K562 (cell line): ENCODE measurements at regions not wholly inside any gene's neighbourhood (a gene's known extent, or its start where the extent isn't known, plus 50 kb on each side); places are given as distances from the start of the nearest gene placed in this dataset.

Experiments used
- ATAC-seq: fragments of 200-7000 bp; cut with Tn5 transposase; 3 replicates; pipeline ENCODE4 v1.9.1; 2020; ENCODE audit warnings: moderate library complexity
- BruUV-seq: library from RNA; stranded (reverse); fragments of 400-500 nt; replicated peaks from 2 replicates; lab custom pipeline; 2021; lab: Mats Ljungman, UMichigan
- CTCF ChIA-PET: fragments of 300-600 bp; formaldehyde crosslinking; extraction: SDS; loops from one replicate; lab custom pipeline; 2021; ENCODE audit warnings: low intra/inter-chr PET ratio; lab: Yijun Ruan, JAX
- POLR2A ChIA-PET: fragments of 300-600, 350-650 bp; sonication (Branson Sonifier 250); formaldehyde crosslinking; extraction: SDS; loops from one replicate; lab custom pipeline; 2021; ENCODE audit warnings: antibody characterized with exemption, inconsistent platforms; lab: Yijun Ruan, JAX
- DNase-seq, 4 experiments: peaks; one replicate each; pipeline versions ENCODE4 v3.0.0 to v3.0.0-alpha.2; 2011 to 2018; ENCODE audit warnings: low spot score in 3 of 4, mixed read lengths in 3 of 4; ENCODE audit errors: extremely low read depth in 1 of 4
- FAIRE-seq: peaks from 2 replicates; lab custom pipeline; 2011; peaks lifted over from hg19 to GRCh38; lab: Jason Lieb, UNC
- H2AFZ ChIP-seq: 2 replicates; pipeline ENCODE4 v1.6.0; 2011; ENCODE audit warnings: low read depth, low read length, control low read depth, inconsistent platforms
- H3K27ac ChIP-seq: fragments of 200-600 bp; 3 replicates; pipeline ENCODE4 v1.8.0; 2011; ENCODE audit warnings: low read depth, mild to moderate bottlenecking, control low read depth, inconsistent platforms, low read length, moderate library complexity, mixed read lengths; ENCODE audit errors: extremely low read depth
- H3K27me3 ChIP-seq, 2 experiments: fragments of 300-600 bp in 1 of 2; 2 replicates in 1 of 2; 3 replicates in 1 of 2; pipeline versions ENCODE4 v1.6.0 to v1.8.0; 2011; ENCODE audit warnings: inconsistent platforms in 2 of 2, low read length in 2 of 2, mild to moderate bottlenecking in 1 of 2, mixed read lengths in 1 of 2, moderate library complexity in 1 of 2; ENCODE audit not compliant: control insufficient read depth in 2 of 2, insufficient read depth in 2 of 2
- H3K36me3 ChIP-seq: fragments of 300-600 bp; 3 replicates; pipeline ENCODE4 v1.8.0; 2011; ENCODE audit warnings: mild to moderate bottlenecking, low read length, inconsistent platforms; ENCODE audit not compliant: control insufficient read depth, insufficient read depth
- H3K4me1 ChIP-seq, 2 experiments: fragments of 200-600 bp in 1 of 2; replicated peaks in 1 of 2; 2 replicates in 1 of 2; 3 replicates in 1 of 2; pipeline versions ENCODE4 v1.5.1 to v1.8.0; 2011; ENCODE audit warnings: inconsistent platforms in 2 of 2, low read length in 2 of 2, mild to moderate bottlenecking in 1 of 2, mixed read lengths in 1 of 2, moderate library complexity in 1 of 2; ENCODE audit not compliant: control insufficient read depth in 2 of 2, insufficient read depth in 2 of 2
- H3K4me2 ChIP-seq: 2 replicates; pipeline ENCODE4 v1.6.1; 2011; ENCODE audit warnings: low read length, control low read depth, inconsistent platforms, mixed read lengths; ENCODE audit not compliant: insufficient read depth
- H3K4me3 ChIP-seq: fragments of 200-600 bp; sonication (generic), shearing (Covaris generic); 2 replicates; pipeline ENCODE4 v1.5.1; 2016; ENCODE audit warnings: control low read depth, inconsistent platforms
- H3K79me2 ChIP-seq: fragments of 200-600 bp; 3 replicates; pipeline ENCODE4 v1.8.0; 2011; ENCODE audit warnings: low read length, inconsistent platforms; ENCODE audit not compliant: control insufficient read depth, insufficient read depth
- H3K9ac ChIP-seq, 2 experiments: 2 replicates each; pipeline versions ENCODE4 v1.6.0 to v1.6.1; 2011; ENCODE audit warnings: low read depth in 2 of 2, low read length in 2 of 2, control low read depth in 1 of 2, inconsistent platforms in 1 of 2, mild to moderate bottlenecking in 1 of 2, mixed read lengths in 1 of 2; ENCODE audit not compliant: insufficient read depth in 1 of 2
- H3K9me1 ChIP-seq: one replicate; pipeline ENCODE4 v1.6.0; 2011; ENCODE audit warnings: inconsistent platforms, mild to moderate bottlenecking, low read length, moderate library complexity; ENCODE audit not compliant: control insufficient read depth, insufficient read depth
- H3K9me3 ChIP-seq: replicated peaks from 2 replicates; pipeline ENCODE4 v1.5.1; 2011; ENCODE audit warnings: low read depth, low read length, inconsistent platforms; ENCODE audit not compliant: control insufficient read depth, insufficient read depth
- H4K20me1 ChIP-seq: replicated peaks from 2 replicates; pipeline ENCODE4 v1.6.1; 2011; ENCODE audit warnings: low read length, inconsistent platforms, mixed read lengths; ENCODE audit not compliant: control insufficient read depth, insufficient read depth
- ATF7 ChIP-seq: fragments of 450-650 bp; IDR thresholded peaks from 2 replicates; pipeline ENCODE4 v1.7.1; 2014; ENCODE audit warnings: mild to moderate bottlenecking, moderate library complexity
- CBFA2T2 ChIP-seq: fragments of 450-650 bp; conservative IDR thresholded peaks from 2 replicates; pipeline ENCODE4 v1.6.1; 2017; ENCODE audit warnings: mild to moderate bottlenecking
- ELF2 ChIP-seq: fragments of 250-450 bp; sonication (Bioruptor Pico); IDR thresholded peaks from 2 replicates; pipeline ENCODE4 v1.5.0; 2021; ENCODE audit warnings: mild to moderate bottlenecking
- HNRNPL ChIP-seq: fragments of 200-400 bp; formaldehyde crosslinking; IDR thresholded peaks from 2 replicates; pipeline ENCODE4 v1.6.1; 2017; ENCODE audit warnings: low read depth, mild to moderate bottlenecking, low read length
- NFATC3 ChIP-seq: fragments of 450-650 bp; IDR thresholded peaks from 2 replicates; pipeline ENCODE4 v1.6.1; 2017; ENCODE audit warnings: mild to moderate bottlenecking
- ZNF75A ChIP-seq: fragments of 450-650 bp; formaldehyde crosslinking; IDR thresholded peaks from 2 replicates; pipeline ENCODE4 v1.4.0; 2020; ENCODE audit warnings: mild to moderate bottlenecking
- WGBS: fragments of 100-300 bp; shearing (Covaris generic); methylation state at CpG from one replicate; pipeline ENCODE4 v1.1.6; 2016; ENCODE audit warnings: low coverage, mixed read lengths; ENCODE audit not compliant: insufficient coverage; ENCODE audit errors: missing lambda C conversion rate; 5-methylcytosine and 5-hydroxymethylcytosine counted together
- in situ Hi-C: fragments of 300-500 bp; cut with MboI; formaldehyde crosslinking; loops from 4 replicates; pipeline ENCODE4 v1.15.0; 2018; ENCODE audit warnings: inconsistent platforms, mixed read lengths
- intact Hi-C: fragments of 100-400 bp; cut with micrococcal nuclease; formaldehyde crosslinking; loops from 2 replicates; pipeline ENCODE4 v1.14.2; 2022
- TF ChIP-seq, protein P1 (sequence below), 3 experiments: fragments of 200-800 bp in 1 of 3; fragments of 250-450 bp in 1 of 3; fragments of 450-650 bp in 1 of 3; sonication (Bioruptor Pico) in 1 of 3; sonication (Bioruptor generic) in 1 of 3; formaldehyde crosslinking in 1 of 3; IDR thresholded peaks; 2 replicates each; pipeline versions ENCODE4 v1.6.1 to v1.8.0; 2016 to 2022; ENCODE audit warnings: mild to moderate bottlenecking in 2 of 3, missing genetic modification characterization in 2 of 3, missing compliant biosample characterization in 1 of 3, moderate library complexity in 1 of 3

DNA sequence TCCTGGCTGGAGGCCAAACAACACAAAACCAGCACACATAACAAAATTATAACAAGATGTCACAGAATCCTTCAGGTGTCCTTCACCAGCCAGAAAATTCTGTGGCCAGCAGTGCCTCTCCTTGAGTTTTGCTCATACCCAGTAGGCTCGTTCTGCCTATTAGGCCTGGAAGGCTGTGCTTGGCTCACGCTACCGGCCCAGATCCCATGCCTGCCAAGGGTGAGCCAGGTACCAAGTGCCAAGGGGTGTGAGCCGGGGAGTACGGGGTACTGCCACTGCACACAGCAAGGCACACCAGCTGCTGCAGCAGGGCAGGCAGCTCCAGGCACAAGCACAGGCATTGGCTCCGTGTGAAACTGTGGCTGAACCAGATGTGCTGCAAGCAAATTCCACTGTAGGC, 1562.0 kb downstream of the REEP3 start:
- FAIRE-seq (no peak), DNase-seq (no peak), ATAC-seq (no peak)
- CTCF ChIA-PET, result no interaction called here
- POLR2A ChIA-PET, result no interaction called here
- H3K9ac ChIP-seq, result no peak overlapping the region
- no peak overlapping the region for H2AFZ ChIP-seq
- no peak overlapping the region for H3K4me3 ChIP-seq
- H3K27ac ChIP-seq, result no peak overlapping the region
- WGBS, result 1% methylated on average over 6 of the region's 6 CpGs
- in situ Hi-C loops (no loop called here), intact Hi-C loops (no loop called here)
- no peaks in the 10 kb centered on the region for H3K79me2 ChIP-seq
- BruUV-seq, result no TSS peak
- no peak overlapping the region for H3K4me2 ChIP-seq
- peaks cover 4% of the 10 kb centered on the region; the same call in 1 of the 2 replicates for H3K9me3 ChIP-seq
- no peaks in the 10 kb centered on the region for H4K20me1 ChIP-seq
- H3K9me1 ChIP-seq, result no peaks in the 10 kb centered on the region
- H3K4me1 ChIP-seq, result no peaks in the 10 kb centered on the region
- no peaks in the 10 kb centered on the region for H3K27me3 ChIP-seq
- no peak for TF ChIP-seq NFATC3
- TF ChIP-seq, protein P1, sequence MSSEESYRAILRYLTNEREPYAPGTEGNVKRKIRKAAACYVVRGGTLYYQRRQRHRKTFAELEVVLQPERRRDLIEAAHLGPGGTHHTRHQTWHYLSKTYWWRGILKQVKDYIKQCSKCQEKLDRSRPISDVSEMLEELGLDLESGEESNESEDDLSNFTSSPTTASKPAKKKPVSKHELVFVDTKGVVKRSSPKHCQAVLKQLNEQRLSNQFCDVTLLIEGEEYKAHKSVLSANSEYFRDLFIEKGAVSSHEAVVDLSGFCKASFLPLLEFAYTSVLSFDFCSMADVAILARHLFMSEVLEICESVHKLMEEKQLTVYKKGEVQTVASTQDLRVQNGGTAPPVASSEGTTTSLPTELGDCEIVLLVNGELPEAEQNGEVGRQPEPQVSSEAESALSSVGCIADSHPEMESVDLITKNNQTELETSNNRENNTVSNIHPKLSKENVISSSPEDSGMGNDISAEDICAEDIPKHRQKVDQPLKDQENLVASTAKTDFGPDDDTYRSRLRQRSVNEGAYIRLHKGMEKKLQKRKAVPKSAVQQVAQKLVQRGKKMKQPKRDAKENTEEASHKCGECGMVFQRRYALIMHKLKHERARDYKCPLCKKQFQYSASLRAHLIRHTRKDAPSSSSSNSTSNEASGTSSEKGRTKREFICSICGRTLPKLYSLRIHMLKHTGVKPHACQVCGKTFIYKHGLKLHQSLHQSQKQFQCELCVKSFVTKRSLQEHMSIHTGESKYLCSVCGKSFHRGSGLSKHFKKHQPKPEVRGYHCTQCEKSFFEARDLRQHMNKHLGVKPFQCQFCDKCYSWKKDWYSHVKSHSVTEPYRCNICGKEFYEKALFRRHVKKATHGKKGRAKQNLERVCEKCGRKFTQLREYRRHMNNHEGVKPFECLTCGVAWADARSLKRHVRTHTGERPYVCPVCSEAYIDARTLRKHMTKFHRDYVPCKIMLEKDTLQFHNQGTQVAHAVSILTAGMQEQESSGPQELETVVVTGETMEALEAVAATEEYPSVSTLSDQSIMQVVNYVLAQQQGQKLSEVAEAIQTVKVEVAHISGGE (CRISPR knock-in tag; IDR thresholded peaks at IDR 0.05), result no peak
- no peak for TF ChIP-seq HNRNPL
- TF ChIP-seq ATF7, result no peak
- TF ChIP-seq ZNF75A, result no peak
- TF ChIP-seq ELF2 (CRISPR knock-in tag), result no peak
- TF ChIP-seq CBFA2T2, result no peak
- no peaks in the 10 kb centered on the region for H3K36me3 ChIP-seq
